BJ (cell line): ENCODE measurements at regions not wholly inside any gene's neighbourhood (a gene's known extent, or its start where the extent isn't known, plus 50 kb on each side); places are given as distances from the start of the nearest gene placed in this dataset.

Experiments
- CTCF ChIA-PET: fragments of 350-600 bp; formaldehyde crosslinking; extraction: SDS; loops from one replicate; lab custom pipeline; 2021; ENCODE audit warnings: antibody characterized with exemption, inconsistent platforms; lab: Yijun Ruan, JAX
- POLR2A ChIA-PET: fragments of 300-600 bp; sonication (Branson Sonifier 250); formaldehyde crosslinking; extraction: SDS; loops from one replicate; lab custom pipeline; 2021; ENCODE audit warnings: antibody characterized with exemption; lab: Charles Lee
- DNase-seq: peaks from one replicate; pipeline ENCODE4 v3.0.0-alpha.2; 2011; ENCODE audit warnings: low read depth
- H3K27me3 ChIP-seq: 2 replicates; pipeline ENCODE4 v1.6.0; 2011; ENCODE audit warnings: low read length; ENCODE audit not compliant: control insufficient read depth, insufficient read depth
- H3K36me3 ChIP-seq: 2 replicates; pipeline ENCODE4 v1.5.1; 2011; ENCODE audit warnings: low read length; ENCODE audit not compliant: control insufficient read depth, insufficient read depth
- H3K4me3 ChIP-seq: 2 replicates; pipeline ENCODE4 v1.5.1; 2011; ENCODE audit warnings: low read depth, mild to moderate bottlenecking, control low read depth, low read length
- TF ChIP-seq, protein P1 (sequence below): IDR thresholded peaks from 2 replicates; pipeline ENCODE4 v1.5.1; 2011; ENCODE audit warnings: low read depth, mild to moderate bottlenecking, control low read depth, inconsistent platforms, low read length, moderate library complexity; ENCODE audit not compliant: insufficient read depth

DNA sequence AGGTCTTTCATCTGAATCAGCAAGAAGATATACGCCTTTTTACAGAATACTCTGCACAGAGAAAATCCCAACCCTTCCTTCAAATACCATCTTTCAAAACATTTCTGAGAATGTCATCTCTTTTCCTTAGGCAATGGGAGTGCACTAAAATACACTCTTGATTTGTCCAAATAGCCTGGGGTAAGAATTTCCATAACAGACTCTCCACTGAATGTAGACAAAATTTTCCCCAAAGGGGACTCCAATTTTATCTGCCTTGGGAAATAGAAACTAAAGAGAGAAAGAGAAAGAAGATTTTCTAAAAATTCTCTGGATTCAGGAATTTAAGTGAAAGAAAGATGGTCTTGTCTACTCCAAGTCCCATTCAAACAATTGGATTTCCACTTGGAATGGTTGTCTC is 394.5 kb upstream of the CHAC2 start:
- POLR2A ChIA-PET = no interaction called here

DNA sequence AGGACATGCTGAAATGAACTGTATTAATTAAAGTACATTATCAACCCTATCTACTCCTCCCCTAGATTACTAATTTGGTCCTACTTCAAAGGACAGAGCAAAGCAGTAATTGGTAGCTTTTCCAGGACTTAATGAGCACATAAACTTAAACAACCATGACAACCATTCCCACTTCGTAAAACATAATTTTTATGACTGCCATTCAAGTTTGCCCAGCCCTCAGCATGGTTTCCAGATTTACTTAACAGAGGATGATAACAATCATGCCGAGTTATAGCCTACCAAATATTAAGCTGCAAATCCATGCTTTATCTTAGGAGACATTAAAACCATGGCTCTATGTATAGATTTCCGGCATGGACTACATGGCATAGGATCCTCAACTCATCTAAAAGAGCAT is 401.1 kb upstream of the CHAC2 start:
- ChIA-PET POLR2A (no interaction called here), CTCF (no interaction called here)
- no peaks in the 10 kb centered on the region for H3K27me3 ChIP-seq
- H3K4me3 ChIP-seq = no peak overlapping the region
- TF ChIP-seq, protein P1, sequence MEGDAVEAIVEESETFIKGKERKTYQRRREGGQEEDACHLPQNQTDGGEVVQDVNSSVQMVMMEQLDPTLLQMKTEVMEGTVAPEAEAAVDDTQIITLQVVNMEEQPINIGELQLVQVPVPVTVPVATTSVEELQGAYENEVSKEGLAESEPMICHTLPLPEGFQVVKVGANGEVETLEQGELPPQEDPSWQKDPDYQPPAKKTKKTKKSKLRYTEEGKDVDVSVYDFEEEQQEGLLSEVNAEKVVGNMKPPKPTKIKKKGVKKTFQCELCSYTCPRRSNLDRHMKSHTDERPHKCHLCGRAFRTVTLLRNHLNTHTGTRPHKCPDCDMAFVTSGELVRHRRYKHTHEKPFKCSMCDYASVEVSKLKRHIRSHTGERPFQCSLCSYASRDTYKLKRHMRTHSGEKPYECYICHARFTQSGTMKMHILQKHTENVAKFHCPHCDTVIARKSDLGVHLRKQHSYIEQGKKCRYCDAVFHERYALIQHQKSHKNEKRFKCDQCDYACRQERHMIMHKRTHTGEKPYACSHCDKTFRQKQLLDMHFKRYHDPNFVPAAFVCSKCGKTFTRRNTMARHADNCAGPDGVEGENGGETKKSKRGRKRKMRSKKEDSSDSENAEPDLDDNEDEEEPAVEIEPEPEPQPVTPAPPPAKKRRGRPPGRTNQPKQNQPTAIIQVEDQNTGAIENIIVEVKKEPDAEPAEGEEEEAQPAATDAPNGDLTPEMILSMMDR = no peak
- DNase-seq = no peak
- no peaks in the 10 kb centered on the region for H3K36me3 ChIP-seq

More for the DNA sequence above, 394.5 kb upstream of the CHAC2 start:
- no peak for DNase-seq
- no peaks in the 10 kb centered on the region for H3K27me3 ChIP-seq
- CTCF ChIA-PET = no interaction called here
- TF ChIP-seq, protein P1 = no peak
- no peaks in the 10 kb centered on the region for H3K36me3 ChIP-seq
- no peak overlapping the region for H3K4me3 ChIP-seq

DNA sequence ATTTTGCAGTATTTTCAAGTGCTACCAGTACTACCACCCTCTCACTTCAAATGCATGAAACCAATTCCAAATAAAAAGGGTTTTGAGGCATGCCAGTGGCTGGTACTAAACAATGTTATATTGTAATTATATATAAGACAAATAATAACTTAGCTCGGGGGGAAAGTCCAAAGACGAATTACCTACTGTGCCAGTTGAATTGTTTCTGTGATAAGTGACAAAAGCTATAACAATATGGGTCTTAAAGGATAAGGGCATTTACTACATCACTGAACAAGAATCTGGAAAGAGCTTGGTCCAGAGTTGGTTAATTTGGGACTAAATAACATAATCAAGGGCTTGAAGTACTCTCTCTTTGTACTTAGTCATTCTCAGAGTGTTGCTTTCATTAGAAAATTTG is 404.7 kb upstream of the CHAC2 start:
- CTCF ChIA-PET = no interaction called here
- POLR2A ChIA-PET = no interaction called here
- Histone ChIP-seq H3K4me3 (no peak overlapping the region), H3K27me3 (no peaks in the 10 kb centered on the region), H3K36me3 (no peaks in the 10 kb centered on the region)
- TF ChIP-seq, protein P1 = no peak
- no peak for DNase-seq

GRCh38 chr2:53356291-53356905 is 411.2 kb upstream of the CHAC2 start:
- TF ChIP-seq, protein P1 = no peak
- no peak for DNase-seq
- ChIA-PET POLR2A (no interaction called here), CTCF (no interaction called here)
- Histone ChIP-seq H3K36me3 (no peaks in the 10 kb centered on the region), H3K4me3 (no peak overlapping the region), H3K27me3 (no peaks in the 10 kb centered on the region)

GRCh38 chr2:53353135-53354114 is 414.2 kb upstream of the CHAC2 start:
- no peak for DNase-seq
- TF ChIP-seq, protein P1 = no peak
- Histone ChIP-seq H3K4me3 (no peak overlapping the region), H3K27me3 (no peaks in the 10 kb centered on the region), H3K36me3 (no peaks in the 10 kb centered on the region)
- ChIA-PET CTCF (no interaction called here), POLR2A (no interaction called here)
